ENCODE measurements at regions not wholly inside any gene's neighbourhood (a gene's known extent, or its start where the extent isn't known, plus 50 kb on each side); places are given as distances from the start of the nearest gene placed in this dataset.

DNA sequence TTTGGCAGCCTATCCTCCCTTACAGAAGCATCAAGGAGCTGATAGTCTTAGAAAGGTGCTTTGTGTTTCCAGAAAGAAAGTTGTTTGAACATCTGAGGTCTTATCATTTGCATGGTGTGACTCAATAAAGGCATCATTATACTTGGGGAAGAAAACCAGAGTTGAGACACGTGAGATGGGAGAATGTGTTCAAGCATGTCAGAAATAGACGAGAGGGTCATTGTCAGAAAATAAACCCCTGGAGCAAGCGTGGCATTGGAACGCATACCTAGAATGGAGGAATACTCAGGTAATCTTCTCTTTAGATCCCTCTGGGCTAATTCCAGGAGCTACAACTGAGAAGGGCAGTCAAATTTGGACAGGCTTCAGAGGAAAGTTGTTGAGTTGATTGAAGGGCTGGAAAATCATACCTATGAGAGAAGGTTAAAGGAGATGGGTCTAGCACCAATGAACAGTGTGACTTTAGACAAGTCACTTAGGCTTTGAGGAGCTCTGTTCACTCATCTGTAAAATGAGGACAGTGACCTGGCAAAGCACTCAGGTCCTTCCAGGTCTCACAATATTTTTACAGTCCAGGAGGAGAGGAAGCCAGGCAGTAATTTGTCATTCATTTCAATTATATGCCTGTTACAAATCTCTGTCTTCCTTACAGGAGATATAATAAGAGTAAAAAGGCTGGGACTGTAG is 101.3 kb upstream of the C1orf21 start:
- DNase-seq, result no peak

DNA sequence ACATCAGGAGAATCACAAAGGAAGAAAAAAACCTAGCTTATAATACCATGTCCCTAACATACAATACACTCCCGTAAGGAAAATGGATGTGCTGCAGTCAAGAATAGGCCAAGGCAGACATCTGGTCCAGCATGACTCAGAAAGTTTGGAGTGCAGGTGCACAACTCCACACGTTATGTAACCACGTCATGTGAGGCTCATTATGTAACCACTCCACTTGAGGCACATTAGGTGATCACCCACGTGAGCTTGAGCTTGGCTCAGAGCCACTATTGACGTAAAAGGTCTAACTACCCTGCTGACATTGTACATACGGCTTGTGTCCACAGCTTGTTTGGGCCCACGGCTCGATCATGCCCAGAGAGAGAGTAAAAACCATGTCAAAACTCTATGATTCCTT is 99.8 kb upstream of the C1orf21 start:
- DNase-seq, result no peak

DNA sequence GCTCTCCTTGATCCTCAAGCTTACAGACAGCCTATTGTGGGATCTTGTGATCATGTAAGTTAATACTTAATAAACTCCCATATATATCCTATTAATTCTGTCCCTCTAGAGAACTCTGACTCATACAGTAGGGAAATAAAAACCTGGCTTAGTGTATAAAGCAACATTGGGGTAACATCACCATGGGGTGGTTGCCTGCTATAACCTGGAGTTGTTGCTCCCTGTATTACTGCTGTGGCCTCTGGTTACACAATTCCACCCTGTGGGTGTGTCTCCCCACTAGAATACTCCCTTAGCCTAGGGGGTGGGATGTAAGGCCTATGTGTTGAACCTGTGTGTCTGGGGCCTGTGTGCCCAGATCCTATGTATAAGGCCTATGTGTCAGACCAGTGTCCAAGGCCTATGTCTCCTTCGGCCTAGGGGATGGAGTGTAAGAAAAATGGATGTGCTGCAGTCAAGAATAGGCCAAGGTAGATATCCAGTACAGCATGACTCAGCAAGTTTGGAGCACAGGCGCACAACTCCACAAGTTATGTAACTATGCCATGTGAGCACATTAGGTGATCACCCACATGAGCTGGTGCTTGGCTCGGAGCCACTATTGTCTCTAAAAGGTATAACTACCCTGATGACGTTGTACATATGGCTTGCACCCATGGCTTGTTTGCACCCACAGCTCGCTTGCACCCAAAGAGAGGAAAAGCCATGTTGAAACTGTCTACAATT is 96.8 kb upstream of the C1orf21 start:
- no peak for DNase-seq

DNA sequence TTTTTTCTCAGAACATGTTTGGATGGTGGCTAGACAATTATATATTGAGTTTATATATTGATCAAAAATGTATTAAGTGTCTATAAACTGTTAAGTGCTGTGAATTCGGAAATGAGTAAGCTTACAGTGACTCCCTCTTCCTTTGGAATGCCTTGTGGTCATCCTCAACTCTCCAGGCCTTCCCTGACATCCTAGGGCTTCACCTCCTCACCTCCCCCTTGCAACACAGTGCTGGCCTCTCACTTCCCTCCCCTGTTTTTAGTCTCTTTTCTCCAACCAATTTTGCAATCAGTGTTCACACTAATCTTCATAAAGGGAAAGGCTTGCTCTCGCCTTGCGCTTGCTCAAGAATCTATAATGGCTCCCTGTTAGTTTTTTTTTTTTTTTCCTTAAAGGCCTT is 95.1 kb upstream of the C1orf21 start:
- no peak for DNase-seq

DNA sequence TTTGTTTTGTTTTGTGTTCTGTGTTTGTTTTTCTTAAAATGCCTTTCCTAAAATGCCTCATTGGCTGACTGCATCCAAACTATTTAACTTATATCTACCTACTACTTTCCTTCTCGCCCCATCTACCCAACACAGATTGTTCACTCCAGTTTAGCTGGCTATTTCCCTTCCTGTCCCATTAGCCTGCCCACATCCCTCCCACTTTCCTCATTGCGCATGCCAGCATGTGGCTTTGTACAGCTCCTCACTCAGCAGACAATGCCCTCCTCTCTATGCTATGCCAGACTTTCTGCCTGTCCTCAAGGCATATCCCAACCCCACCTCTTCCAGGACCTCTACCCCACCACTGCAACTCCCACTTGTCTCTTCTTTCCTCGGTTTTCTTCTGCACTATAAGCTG is 94.7 kb upstream of the C1orf21 start:
- no peak for DNase-seq

DNA sequence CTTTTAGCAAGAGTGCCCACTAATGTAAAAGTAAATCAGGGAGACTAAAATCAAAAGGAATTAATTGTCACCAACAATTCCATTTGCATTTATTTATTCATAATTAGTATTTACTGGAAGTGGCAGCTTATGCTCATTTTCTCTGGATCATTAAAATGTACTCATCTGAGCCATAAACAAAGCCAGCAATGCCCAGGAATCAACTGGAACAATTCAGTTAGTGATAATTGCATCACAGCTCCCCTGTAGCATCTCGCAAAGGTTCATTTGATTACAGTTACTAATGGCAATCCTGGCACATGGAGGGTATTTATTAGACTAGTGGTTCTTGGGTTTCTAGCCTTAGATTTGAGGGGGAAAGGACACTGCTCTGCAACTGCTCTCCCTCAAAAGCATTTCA is 92.7 kb upstream of the C1orf21 start:
- DNase-seq, result no peak

DNA sequence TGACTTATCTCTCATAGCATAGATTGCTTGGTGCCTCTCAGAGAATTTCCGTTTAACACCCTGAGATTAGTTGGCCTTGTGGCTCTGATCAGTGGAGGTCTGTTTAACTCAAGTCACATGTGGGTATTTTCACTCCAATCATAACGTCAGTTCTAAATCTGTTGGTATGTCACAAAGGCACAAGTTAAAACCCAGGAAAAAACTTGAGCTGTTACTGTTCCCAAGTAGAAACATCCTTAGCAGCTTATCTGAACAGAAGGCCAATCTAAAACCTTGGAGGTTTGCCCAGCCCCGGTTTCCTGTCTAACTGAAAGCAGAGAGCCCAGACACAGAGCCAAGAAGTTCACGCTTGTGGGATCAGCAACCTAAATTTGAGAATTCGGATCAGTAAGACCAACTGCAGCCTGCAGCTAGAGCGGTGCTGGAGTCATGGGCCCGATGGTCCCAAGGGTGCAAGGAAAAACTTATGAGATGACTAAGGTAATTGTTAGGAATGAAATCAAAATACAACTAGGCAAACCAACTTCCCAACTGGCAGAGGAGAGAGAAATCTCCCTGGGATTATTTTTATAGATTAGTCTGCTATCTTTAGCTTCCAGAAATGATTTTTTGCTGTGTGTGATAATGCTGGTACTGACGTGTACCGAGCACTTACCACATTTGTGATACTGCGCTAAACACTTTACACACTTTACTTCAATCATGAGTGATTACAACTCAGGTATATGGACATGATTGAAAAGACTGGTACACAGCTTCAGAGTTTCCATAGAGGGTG is 90.2 kb upstream of the C1orf21 start:
- DNase-seq, result no peak

DNA sequence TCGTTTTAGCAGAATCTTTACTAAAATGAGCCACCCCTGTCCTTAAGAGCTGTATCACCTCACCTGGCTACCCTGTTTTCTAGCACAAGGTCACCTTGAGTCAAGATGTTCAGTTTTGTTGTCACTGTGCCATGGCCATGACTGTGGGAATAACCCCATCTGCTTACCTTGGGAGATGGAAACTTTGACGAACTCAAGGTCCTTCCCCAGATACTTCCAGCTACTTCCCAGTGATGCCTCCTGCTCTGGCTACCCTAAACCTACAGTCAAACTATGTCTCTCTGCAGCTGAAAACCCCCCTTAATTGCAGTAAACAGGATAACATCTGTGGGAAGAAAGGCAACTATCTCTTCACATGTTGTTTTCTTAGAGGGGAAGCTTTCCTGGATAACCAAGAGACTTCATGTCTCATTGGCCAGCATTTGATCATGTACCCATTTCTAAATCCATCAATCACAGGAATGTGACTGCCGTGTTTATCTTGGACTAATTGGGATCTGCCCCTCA is 89.5 kb upstream of the C1orf21 start:
- no peak for DNase-seq

DNA sequence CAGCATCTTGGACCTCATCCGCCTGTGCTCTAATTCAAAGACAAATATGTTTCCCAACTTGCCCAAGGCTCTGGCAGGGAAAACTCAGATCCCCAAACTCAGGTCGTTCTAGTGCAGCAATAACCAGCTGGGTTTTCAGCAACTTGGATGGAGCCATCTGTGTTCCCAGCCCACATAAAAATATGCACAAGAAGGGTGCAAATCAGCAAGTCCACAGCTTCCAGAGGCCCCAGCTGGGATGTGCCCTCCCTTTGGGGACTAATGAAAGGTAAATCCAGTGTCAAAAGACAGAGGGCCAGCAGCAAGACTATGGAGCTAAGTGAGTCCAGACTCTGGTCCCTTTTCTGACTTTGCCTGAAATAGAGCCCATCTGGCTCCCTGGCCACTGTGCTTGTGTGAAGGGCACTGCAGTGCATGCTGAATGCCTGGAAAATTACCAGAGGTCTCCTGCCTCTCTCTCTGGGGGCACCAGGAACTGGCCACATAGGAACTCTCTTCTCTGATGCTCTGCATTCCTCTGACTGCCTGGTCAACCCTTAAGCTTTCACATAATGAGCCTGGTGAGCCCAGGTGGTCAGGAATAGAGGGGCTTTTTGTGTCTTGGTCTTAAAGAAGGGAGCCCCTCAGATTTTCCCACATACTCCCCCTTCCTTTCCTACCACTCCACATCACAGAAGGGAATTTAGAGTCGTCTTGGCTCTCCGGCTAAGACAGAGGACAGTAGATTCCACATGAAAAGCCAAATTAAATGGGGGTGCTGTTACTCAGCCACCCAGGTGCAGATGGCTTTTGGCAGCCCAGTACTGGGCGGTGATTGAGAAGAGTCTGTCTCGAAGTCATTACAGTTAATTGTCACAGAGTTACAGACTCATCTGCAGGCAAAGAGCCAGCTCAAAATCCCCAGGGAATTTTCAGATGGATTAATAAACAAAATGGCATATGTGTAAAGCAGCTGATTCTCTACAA is 88.1 kb upstream of the C1orf21 start:
- no peak for DNase-seq

DNA sequence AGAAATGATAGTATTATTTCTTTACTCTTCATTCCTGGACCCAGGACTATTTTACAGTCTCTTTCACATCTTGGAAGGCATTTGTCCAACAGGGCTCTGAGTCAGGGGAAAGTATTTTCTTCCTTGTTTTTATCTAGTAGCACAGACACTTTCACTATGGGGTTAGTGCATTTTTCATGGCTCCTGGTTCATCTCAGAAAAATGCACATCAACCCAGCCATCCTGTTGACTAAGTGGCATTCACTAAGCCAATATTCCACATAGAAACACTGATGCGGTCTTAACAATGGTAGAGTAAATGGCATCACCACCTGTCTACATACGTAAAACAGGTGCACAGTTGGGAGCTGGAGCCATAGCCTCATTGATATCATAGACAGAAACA is 87.4 kb upstream of the C1orf21 start:
- DNase-seq, result no peak

DNA sequence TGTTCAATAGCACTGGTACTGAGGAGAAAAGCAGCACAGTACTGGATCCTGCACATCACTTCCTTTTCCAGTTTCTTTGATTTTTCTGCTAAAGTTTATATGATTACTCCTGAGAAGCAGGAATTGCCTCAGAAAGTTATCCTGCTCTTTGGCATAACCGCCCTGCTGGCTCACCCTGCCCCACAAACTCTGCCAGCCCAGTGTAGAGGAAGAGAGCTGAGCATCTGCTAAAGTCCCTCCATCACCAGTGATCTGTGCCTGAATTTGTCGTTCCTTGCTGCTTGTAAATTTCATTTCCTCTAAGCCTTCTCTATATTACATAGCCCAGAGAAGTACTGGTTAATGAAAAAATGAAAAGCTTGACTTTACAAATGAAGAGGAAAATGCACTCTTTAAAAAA is 87.0 kb upstream of the C1orf21 start:
- DNase-seq, result no peak

DNA sequence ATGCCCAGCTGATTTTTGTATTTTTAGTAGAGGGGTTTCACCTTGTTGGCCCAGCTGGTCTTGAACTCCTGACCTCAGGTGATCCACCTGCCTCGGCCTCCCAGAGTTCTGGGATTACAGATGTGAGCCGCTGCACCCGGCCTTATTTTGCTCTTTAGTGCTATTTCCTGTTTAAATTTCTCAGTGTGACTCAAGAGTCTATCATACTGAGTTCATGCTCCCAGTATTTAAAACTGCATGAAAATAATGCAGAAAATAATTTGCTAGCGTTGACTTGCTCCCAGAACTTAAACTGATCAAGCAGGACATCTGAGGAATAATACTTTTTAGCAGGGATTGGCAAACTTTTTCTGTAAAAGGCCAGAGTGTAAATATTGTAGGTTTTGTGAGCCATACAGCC is 86.4 kb upstream of the C1orf21 start:
- no peak for DNase-seq

DNA sequence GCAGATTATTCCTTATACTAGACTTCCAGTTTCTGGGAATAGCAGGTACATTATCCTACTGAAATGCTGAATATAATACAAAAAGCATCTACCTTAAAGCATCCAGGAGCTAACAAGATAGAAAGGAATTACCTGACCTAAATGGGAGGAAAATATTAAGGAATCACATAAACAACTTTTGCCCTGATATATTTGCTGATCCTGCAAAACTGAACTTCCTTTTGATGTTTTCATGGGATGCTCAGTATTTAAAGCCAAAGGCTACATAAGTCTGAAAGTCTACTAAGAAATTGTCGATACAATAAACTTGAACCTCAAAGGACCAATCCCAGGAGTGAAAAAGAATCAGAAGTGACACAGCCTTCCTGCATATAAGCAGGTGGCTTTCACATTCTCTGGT is 85.6 kb upstream of the C1orf21 start:
- DNase-seq, result no peak

DNA sequence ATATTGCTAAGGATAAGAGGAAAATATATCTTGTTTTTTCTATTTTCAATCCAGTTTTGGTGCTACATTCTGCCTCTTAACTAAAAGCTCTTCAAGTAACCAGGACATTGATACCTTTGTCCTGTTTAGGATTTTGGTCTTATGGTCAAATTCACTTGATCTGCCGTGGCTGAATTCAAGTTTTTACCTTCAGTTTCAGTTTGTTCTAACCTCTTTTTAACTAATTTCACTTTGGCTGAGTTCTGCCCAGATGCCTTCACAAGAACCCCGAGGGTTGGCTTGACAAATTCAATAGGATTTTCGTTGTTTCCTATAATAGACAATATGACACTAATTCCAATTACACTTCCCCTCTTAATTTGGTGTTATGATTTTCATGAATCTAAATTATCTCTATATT is 84.5 kb upstream of the C1orf21 start:
- no peak for DNase-seq

DNA sequence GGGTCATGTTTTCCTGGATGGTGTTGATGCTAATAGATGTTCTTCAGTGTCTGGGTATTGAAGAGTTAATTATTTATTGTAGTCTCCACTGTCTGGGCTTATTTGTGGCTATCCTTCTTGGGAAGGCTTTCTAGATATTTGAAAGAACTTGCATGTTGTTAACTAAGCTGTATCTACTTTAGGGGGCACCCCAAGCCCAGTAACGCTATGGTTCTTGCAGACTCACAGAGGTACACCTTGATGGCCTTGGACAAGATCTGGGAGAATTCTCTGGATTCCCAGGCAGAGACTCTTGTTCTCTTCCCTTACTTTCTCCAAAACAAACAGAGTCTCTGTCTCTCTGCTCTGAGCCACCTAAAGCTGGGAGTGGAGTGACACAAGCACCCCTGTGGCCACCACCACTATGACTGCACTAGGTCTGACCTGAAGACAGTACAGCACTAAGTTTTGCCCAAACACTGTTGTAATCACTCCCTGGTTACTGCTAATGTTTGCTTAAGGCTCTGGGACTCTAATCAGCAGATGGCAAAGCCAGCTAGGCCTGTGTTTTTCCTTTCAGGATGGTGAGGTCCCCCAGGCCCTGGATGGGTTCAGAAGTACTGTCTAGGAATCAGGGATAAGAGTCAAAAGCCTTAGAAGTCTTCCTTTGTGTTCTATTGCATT is 76.5 kb upstream of the C1orf21 start:
- no peak for DNase-seq

DNA sequence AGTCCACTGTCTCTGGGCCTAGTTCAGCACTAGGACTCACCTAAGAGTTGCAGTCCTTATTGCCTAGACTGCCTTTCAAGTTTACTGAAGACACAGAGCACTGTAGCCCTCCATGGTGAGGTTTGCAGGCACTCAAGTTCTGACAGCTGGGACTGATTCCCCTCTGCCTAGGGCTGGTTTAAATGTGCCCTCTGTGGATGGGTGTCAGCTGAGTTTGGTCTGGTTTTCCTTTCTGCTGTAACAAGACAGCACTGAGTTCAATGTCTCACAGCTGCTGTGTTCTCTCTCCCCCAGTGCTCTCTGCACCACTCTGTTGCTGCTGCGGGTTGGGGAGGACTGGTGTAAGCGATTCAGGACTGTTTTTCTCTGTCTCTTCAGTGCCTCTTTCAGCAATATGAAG is 75.2 kb upstream of the C1orf21 start:
- DNase-seq, result no peak

DNA sequence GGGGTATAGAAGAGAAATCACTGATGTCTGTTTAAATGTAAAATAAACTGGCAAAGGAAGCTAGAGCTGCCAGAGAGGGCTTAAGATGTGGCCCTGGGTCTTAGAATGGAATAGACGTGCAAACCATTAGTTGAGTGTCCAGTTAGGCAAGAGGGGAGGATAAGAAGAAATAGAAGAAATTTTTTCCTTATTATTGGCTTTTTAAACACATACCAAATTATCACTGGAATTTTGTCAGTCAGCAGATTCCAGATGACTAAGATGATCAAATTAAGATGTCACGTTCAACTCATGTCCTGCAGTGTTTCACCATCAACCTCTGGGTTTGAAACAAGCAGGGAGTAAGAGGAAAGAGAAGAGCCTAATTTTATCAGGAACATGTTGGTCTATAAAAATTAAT is 71.6 kb upstream of the C1orf21 start:
- no peak for DNase-seq

DNA sequence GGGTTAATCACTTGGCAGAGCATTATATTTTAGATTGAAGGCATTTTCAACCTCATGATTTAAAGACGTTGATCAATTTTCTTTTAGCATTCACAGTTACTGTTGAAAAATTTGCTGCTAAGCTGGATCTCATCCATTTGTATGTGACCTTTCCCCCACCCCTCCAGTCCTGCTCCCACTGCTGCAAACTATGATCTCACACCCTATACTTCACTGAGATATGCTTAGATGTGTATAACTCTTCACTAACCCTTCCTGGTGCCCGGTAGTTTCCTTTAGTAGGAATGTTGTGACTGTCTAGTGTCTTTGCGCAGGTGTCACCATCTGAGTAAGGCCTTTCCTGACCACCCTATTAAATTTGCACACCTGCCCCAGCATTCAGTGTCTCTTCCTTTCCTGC is 67.0 kb upstream of the C1orf21 start:
- no peak for DNase-seq

DNA sequence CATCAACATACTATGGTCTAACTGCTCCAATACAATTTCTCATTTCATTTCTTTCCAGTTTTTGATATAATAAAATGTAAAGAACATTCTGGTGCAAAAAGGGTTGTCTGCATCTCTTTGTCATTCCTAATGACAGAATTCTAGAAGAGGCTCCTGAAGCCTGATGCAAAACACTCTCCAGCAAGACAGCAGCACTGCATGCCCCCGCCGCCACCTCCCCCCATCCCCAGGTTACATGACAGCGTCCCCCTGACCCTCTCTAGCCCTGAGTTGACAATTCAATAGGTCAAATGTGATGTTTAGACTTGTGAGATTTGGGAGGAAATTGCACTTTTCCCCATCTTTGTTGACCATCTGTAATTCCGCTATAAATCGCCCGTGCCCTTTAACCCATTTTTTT is 64.6 kb upstream of the C1orf21 start:
- no peak for DNase-seq

DNA sequence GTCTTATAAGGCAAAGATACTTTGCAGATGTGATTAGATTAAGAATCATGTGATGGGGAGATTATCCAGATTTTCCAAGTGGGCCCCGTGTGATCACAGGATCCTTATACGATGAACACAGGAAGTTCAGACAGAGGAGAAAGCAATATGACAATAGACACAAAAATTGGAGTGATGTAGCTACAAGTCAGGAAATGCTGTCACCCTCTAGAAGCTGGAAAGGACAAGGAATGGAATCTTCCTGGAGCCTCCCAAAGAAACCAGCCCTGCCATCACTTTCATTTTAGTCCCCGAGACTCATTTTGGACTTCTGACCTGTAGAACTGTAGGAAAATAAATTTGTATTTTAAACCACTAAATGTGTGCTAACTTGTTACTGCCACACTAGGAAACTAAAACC is 61.9 kb upstream of the C1orf21 start:
- no peak for DNase-seq

DNA sequence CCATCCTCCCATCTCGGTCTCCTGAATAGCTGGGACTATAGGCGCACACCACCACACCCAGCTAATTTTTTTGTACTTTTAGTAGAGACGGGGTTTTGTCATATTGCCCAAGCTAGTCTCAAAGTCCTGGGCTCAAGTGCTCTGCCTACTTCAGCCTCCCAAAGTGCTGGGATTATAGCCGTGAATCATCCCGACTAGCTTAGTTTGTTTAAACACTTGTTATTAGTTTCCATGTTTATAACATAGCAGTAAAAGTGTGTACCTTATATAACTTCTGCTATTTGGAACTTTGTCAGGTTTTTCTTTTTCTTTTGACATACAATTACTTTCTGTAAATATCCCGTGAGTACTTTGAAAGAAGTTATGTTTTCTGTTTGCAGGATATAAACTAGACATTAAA is 60.6 kb upstream of the C1orf21 start:
- DNase-seq, result no peak

DNA sequence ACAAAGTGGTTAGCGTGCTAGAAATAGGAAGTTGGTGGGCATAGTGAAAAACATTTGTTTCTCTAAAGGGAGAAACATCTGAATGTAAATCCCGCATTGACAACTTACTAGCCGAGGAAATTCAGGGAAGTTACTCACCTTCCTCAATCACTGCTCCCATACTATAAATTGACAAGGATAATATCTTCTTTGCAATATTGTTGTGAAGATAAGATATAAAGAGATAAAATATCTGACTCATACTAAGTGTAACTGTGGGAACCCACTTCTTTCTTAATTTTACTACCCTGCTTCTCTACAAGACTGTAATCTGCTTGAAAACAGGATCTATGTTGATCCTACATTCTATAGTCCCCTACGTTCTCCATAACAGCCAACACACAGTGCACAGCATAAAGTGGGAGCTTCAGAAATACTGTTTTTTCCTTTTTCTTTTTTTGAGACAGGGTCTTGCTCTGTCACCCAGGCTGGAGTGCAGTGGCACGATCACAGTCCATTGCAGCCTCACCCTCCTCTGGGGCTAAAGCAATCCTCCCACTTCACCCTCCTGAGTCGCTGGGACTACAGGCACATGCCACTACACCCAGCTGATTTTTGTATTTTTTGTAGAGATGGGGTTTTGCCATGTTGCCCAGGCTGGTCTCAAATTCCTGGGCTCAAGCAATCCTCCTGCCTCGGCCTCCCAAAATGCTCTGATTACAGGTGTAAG is 57.4 kb upstream of the C1orf21 start:
- no peak for DNase-seq
